Activated CD4-positive, alpha-beta T cell treated with anti-CD3 and anti-CD28 coated beads, Interleukin-2, amount 50 U/mL, for 16 hours (primary cell): ENCODE measurements at regions not wholly inside any gene's neighbourhood (a gene's known extent, or its start where the extent isn't known, plus 50 kb on each side); places are given as distances from the start of the nearest gene placed in this dataset.

ENCODE experiments used
- DNase-seq: peaks from one replicate; pipeline ENCODE4 v3.0.0-alpha.2; 2020

DNA sequence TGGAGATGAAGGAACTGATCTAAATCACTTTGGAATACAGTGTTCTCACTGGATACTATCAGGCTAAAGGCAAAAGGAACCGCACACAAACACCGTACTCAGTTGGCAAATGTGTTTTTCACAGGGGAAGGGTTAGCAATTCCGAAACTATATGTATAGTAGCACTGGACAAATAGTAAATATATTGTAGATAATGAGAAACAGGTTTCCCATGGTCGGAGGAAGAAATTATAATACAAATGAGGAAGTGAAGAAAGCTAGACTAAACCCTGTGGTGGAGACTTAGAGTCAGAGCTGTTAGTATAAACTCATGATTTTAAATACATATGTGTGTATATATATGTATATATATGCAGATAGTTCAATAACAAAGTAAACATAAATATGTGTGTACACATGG, 414.1 kb upstream of the SALL1 start:
- no peak for DNase-seq

DNA sequence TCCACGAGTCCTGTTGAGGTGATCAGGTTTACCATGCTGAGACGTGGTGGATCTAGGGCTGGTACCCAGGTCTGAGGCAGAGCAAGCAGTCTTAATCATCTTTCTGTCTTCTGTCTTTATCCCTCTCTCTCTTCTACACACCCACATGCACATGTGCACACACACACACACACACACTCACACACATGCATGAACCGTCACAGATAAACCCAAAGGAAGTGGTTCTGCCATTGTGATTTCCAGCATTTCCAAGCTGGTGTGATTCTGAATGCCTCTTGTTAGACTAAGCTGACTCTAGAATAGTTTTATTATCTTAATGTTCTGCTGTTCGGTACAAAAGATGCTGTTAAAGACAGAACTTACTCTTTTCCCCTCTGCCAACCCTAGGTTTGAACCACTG, 411.8 kb upstream of the SALL1 start:
- no peak for DNase-seq

DNA sequence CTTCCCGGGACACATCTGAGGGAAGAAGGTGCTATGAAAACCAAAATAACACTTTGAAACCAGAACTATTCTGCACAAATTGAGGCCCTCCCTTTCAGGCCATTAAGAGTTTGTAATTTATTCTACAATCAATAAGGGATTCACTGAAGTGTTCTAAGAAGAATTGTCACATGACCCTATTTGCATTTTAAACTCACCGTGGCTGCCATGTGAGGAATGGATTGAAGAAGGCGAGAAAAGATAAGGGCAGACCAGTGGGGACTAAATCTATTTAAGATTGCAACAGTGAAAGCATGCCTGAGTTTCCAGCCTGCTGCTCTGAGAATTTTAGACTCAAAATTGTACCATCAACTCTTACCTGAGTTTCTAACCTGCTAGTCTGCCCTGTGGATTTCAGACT, 408.8 kb upstream of the SALL1 start:
- DNase-seq = no peak

DNA sequence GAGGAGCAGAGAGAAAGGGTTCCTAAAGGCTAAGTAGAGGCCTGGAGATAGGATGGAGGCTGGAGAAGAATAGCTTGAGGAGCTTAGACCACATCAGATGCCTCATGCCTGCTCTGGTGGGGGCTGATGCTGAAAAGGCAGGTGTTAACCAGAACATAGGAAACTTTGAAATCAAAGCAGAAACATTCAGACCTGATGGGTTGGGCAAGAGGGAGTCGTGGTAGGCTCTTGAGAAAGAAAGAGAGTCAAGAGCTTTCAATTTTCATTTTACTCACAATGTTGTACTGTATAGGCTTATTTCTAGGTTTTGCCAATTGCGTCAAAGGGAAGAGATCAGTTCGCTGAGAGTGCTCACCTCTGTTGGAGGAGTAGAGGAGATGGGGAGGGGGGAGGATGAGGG, 406.6 kb upstream of the SALL1 start:
- DNase-seq = peak; percentile 0

DNA sequence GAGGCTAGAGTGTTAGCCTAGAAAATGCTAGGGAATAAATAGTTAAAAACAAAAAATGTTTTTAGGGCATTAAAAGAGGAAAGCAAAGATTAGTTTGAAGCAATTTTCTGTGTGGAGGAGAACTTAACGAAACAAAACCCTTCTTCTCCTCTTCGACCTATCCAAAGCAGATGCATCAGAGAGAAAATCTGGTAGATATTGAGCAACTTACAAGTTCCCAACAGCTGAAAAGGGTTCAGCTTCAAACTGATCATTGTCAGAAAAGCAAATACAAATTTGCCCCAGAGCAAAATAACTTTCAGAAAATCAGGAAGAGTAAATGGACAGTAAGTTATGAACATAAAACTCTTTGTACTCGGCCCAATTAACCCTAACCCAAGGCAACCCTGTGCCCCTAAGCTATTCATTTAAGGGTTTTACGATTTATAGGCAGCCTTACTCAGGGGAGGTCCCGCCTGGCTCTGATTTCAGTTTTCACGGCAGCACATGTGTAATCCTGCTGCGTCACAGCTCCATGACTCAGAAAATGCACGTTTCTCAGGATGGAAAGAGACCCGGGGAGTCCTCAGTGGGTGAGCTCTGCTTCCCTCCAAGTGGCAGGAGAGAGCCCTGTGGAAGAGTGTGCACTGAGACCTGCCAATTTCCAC, 405.7 kb upstream of the SALL1 start:
- DNase-seq = no peak

- no peak for DNase-seq
These were observed 402.8 kb upstream of the SALL1 start for GRCh38 chr16:51553910-51554309.

GRCh38 chr16:51553314-51553713, 402.2 kb upstream of the SALL1 start:
- DNase-seq = no peak

GRCh38 chr16:51550800-51551347, 399.8 kb upstream of the SALL1 start:
- DNase-seq = no peak

DNA sequence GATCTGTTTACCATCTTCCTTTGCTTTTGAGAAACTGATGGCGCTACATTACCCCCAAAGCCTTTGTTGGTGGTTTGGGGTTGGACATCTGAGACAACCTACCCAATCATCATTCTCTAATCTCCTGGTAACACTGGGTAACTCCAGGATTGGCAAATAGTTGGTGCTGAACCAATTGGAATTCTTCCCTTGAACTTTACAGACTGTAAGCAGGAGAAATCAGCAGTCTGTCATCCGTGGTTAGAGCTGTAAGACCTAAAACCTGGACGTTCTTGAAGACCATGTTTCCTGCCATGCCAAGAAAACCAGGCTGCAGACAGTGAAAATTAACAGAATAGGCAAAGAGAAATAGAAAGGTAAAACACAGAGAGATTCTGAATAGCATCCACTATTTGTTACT, 398.8 kb upstream of the SALL1 start:
- no peak for DNase-seq

DNA sequence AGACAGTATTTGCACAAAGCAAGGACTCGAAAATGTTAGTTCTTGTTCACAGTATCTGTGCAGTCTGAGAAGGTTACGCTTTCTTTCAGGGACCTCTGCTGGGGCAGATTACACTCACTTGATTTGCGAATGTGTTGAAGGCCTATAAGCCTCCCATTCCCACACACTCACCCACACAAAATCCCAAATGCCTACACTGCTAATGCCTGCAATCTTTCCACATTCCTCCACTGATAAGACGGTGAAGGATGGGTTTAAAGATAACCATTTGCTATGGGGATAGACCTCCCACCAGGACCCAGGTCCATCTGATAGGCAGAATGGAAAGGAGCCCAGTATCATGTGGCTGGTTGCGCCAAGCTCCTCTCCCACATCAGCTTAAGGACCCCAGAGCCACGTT, 394.9 kb upstream of the SALL1 start:
- no peak for DNase-seq

DNA sequence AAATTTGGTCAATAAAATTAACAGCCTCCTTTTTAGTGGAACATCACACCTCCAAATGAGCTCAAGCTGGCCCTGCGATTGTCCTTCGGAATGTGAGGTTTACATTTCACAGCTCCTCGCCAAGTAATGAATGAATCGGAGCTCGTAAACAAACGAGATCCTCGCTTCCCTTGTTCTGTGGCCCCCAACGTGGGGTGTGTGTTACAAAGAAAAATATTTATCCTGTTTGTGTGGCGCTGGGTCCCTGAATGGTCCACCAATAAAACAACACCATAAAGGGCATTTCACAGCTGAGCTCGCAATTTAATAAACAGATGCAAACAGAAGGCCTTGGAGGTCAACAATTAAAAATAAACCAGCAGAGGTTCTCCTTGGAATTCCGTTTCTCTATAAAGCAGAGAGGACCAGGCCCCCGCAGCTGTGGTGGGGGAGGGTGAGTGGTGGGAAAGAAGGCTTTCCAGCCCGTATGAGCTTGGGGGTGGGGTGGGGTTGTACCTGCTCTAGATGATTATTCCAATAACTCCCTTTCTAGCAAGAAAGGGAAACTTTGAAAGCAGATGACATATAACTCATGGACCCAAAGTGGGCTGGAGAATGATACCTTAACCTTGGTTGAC, 393.9 kb upstream of the SALL1 start:
- no peak for DNase-seq

DNA sequence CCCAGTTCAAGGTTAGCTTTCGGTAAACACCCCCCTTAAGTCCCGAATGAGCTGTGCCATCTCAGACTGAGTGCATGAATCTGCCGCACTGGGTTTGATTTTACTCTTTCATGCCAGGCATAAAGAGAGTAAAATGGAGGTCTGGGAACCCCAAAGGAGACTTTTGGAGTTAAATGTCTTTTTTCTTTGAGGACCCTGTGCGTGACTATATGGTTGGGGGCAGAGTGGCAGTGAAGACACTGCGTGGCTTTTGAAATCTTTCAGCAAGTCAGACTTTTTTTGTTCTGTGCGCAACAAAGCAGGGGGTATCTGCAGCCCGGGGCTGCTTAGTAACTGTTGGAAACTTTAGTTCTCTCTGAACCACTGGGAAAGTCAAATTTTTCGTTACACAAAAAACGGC, 392.9 kb upstream of the SALL1 start:
- DNase-seq = no peak

GRCh38 chr16:51542981-51543815, 392.1 kb upstream of the SALL1 start:
- no peak for DNase-seq

- DNase-seq = no peak
These were observed 389.2 kb upstream of the SALL1 start for GRCh38 chr16:51540259-51540658.

DNA sequence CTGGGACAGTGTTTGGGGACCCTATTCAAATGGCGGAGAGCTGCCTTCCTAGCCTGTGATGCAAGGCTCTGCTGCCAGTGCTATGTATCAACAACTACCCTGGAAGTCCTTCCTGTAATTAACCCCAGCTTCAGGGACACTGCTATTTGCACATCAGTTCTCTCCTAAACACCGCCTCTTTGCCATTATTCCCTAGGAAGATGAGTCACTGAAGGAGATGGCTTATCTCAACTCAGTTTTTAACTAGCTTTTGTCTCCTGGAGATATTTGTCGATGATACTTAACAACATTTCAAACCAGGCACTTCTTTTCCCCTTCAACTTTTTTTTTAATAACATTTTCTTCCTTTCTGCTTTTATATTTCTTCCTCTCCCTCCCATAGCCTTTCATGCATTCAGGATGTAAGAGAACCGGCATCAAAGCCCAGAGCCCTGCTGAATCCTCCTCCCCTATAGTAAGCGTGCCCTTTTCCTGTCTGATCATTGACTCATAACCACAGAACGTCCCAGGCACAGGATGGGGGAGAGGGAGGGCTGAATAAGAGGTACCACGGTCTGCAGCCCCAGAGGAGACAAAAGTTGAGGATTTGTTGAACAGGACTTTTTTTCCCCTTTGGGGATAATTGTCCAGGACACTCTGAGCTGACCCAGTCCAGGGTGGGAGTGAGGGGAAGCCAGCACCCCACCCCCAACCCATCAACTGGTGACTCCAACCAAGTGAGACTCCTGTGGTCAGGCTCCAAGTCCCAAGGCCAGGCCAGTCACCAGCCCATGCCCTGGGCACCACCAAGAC, 387.8 kb upstream of the SALL1 start:
- DNase-seq = peak; percentile 8

DNA sequence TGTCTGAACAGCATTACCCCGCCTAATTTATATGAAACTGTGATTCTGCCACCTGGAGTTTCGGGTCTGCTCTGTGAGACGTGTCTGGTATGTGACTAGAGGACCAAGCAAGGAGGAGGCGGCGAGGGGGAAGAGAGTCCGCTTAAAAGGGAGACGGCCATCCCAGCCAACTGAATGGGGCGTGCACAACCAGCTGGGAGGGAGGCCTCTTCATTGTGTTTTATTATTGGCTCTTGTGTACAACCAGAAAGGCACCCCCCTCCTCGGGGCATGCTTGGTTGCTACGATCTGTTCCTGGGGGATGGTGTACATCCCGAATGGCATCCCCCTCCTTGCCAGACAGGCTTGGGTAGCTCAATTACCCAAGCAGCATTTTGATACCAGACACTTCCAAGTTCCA, 384.5 kb upstream of the SALL1 start:
- DNase-seq = no peak

- no peak for DNase-seq
These were observed 381.5 kb upstream of the SALL1 start for GRCh38 chr16:51532551-51532950.

DNA sequence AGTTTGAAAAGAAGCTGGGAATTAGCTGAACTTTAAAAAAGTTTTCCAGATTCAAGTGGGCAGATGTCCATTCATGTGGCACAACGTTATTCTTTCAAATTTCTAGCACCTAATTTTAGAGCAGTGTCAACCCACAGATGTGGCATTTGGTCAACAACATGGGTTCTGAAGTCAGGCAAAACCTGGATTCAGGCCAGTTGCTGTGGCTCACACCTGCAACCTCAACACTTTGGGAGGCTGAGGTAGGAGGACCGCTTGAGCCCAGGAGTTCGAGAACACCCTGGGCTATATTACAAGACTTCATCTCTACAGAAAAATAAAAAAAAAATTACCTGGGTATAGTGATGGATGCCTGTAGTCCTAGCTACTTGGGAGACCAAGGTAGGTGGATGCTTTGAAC, 380.2 kb upstream of the SALL1 start:
- DNase-seq = no peak

- DNase-seq = no peak
These were observed 376.3 kb upstream of the SALL1 start for GRCh38 chr16:51527349-51527748.

DNA sequence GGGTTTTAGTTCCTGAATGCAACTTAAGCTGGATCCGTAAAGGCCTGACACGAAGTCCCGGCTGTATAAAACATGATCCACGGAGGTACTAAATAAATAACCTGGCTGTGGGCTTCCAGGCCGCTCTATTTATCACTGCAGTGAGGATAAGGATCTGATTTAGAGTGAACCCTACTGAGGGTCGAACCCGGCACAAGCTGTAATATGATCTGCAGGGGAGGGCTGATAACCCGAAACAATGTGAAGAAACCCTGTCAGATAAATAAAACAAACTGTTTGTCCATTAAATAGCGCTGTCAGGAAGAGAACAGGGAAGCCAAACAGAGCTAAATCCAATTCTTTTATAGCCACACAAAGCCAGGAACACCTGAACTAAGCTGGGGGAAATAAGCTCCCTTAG, 375.6 kb upstream of the SALL1 start:
- no peak for DNase-seq

GRCh38 chr16:51524555-51525373, 373.7 kb upstream of the SALL1 start:
- no peak for DNase-seq

- no peak for DNase-seq
These were observed 373.0 kb upstream of the SALL1 start for GRCh38 chr16:51524070-51524469.
